CD1c-positive myeloid dendritic cell (primary cell): ENCODE measurements at regions not wholly inside any gene's neighbourhood (a gene's known extent, or its start where the extent isn't known, plus 50 kb on each side); places are given as distances from the start of the nearest gene placed in this dataset.
A peak's percentile ranks its signal among the peaks of the same experiment; 100 is the strongest.

Experiments used
- DNase-seq: peaks from one replicate; pipeline ENCODE4 v3.0.0-alpha.2; 2016; ENCODE audit errors: extremely low spot score

GRCh38 chrY:7240101-7240500 is 328.5 kb upstream of the AMELY start:
- peak; percentile 11 for DNase-seq

DNA sequence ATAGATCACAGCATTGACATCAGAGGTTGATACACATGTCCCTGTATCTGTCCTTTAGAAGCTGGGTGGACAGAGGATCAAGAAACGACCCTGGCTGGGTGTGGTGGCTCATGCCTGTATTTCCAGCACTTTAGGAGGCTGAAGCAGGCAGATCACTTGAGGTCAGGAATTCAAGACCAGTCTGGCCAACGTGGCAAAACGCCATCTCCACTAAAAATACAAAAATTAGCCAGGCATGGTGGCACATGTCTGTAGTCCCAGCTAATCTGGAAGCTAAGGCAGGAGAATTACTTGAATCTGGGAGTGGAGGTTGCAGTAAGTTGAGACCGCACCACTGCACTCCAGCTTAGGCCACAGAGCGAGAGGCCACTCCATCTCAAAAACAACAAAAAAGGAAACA is 300.4 kb upstream of the AMELY start:
- DNase-seq, result no peak

- no peak for DNase-seq
These were observed 292.9 kb upstream of the AMELY start for GRCh38 chrY:7204456-7204855.

- no peak for DNase-seq
These were observed 271.0 kb upstream of the AMELY start for GRCh38 chrY:7182591-7182990.

GRCh38 chrY:7177631-7178030 is 266.1 kb upstream of the AMELY start:
- no peak for DNase-seq

DNA sequence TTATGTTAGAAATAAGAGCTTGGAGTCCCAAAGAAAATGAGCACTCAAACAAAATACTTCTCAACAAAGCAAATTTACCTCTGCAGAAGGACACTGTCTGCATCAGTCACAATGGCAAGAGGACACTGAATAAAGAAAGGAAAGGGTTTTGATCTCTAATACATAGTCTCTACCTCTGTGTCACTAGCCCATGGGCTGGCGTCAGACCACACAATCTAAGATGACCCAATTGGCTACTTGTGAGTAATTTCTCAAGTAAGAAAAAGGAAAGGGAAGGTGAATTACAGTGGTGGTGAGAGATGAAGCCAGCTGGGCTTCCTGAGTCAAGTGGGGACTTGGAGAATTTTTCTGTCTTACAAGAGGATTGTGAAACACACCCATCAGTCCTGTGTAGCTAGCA is 257.9 kb upstream of the AMELY start:
- DNase-seq, result no peak

GRCh38 chrY:7141477-7141876 is 229.9 kb upstream of the AMELY start:
- DNase-seq, result peak; percentile 0
